ENCODE measurements at regions not wholly inside any gene's neighbourhood (a gene's known extent, or its start where the extent isn't known, plus 50 kb on each side); places are given as distances from the start of the nearest gene placed in this dataset.

DNA sequence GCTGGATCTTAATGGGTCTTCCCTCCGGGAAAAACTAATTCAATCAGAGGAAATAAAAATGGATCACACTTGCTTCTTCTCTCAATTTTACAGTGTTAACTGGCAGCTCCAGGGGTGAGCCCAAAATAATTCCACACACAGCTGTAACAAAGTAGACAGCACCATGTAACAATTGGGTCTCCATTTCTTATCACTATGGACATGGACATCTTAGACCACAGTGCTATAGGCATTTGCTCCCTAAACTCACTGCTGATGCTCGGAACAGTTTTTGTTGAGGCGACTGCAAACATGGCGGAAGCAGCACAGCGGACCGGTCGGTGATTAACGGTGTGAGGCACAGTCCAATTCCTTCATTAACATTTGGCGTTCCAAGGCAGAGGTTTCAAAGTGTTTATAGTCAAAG is 144.7 kb upstream of the NCK2 start:
- H3K9ac ChIP-seq (ENCODE audit: low read depth, low read length, poor library complexity, severe bottlenecking), result no peak overlapping the region
- H3K9me3 ChIP-seq (ENCODE audit: insufficient read depth, low read depth, low read length), result no peaks in the 10 kb centered on the region

DNA sequence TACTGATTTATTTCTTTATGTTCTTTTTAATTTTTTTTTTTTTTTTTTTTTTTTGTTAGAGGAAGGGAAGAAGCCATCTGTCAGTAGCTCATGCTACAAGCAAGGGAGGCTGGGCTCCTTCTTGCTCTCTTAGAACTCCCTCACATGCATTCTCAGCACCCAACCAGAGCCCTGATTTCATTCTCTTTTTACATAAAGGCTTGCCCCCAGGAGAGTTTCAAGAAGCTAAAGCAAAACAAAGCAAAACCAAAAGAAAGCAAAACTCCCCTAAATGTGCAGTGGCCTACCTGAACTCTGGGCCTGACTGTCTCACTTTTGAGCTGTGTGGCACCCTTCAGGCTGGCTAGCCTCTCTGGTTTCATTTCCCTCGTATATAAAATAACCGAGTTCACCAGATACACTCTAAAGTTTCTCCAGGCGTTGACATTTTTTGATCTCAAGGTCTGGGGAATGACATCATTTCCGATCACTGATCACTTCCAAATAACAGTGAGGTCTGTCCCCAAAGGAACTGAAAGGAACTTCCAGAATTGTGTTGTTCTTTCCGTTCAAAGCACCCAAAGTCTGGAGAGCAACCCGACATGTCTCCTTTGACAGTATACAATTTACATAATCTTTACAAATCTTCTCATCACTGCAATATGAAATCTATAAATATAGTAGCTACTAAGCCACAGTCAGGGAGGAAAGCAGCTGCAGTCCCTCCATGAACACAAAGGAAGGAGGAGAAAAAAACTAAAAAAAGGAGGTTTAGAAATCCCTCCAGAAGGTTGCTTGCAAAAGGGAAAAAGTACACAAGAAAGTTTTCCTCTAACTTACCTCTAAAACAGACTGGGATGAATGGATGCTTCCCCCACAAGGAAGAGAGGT is 145.6 kb upstream of the NCK2 start:
- H3K4me1 ChIP-seq (ENCODE audit: insufficient read depth, low read length, poor library complexity, severe bottlenecking), result no peaks in the 10 kb centered on the region
- no peak overlapping the region for H3K4me2 ChIP-seq (ENCODE audit: low read depth, low read length, poor library complexity, severe bottlenecking)
- H3K9ac ChIP-seq (ENCODE audit: low read depth, low read length, poor library complexity, severe bottlenecking), result no peak overlapping the region
- H3K9me3 ChIP-seq (ENCODE audit: insufficient read depth, low read depth, low read length), result no peaks in the 10 kb centered on the region
- H3F3A ChIP-seq (ENCODE audit: low read depth), result no peaks in the 10 kb centered on the region
- H3K36me3 ChIP-seq (ENCODE audit: insufficient read depth, low read length), result no peaks in the 10 kb centered on the region
- no peak overlapping the region for H2AFZ ChIP-seq (ENCODE audit: low read length)
- H3K27me3 ChIP-seq (ENCODE audit: insufficient read depth, low read length, poor library complexity, severe bottlenecking), result no peaks in the 10 kb centered on the region
- no peaks in the 10 kb centered on the region for H3K79me2 ChIP-seq (ENCODE audit: insufficient read depth, low read length)
- H4K20me1 ChIP-seq (ENCODE audit: insufficient read depth, low read length, poor library complexity, severe bottlenecking), result no peaks in the 10 kb centered on the region
- TF ChIP-seq EZH2phosphoT487 (IDR thresholded peaks at IDR 0.05; ENCODE audit: borderline replicate concordance), result no peak
- TF ChIP-seq, protein P1, sequence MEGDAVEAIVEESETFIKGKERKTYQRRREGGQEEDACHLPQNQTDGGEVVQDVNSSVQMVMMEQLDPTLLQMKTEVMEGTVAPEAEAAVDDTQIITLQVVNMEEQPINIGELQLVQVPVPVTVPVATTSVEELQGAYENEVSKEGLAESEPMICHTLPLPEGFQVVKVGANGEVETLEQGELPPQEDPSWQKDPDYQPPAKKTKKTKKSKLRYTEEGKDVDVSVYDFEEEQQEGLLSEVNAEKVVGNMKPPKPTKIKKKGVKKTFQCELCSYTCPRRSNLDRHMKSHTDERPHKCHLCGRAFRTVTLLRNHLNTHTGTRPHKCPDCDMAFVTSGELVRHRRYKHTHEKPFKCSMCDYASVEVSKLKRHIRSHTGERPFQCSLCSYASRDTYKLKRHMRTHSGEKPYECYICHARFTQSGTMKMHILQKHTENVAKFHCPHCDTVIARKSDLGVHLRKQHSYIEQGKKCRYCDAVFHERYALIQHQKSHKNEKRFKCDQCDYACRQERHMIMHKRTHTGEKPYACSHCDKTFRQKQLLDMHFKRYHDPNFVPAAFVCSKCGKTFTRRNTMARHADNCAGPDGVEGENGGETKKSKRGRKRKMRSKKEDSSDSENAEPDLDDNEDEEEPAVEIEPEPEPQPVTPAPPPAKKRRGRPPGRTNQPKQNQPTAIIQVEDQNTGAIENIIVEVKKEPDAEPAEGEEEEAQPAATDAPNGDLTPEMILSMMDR (conservative IDR thresholded peaks at IDR 0.05; ENCODE audit: low read length), result no peak
- no peaks in the 10 kb centered on the region for H3K9me2 ChIP-seq (replicated peaks; ENCODE audit: low read depth, low read length)
- no peak overlapping the region for H3K4me3 ChIP-seq (ENCODE audit: low read length, poor library complexity, severe bottlenecking)

More for the DNA sequence above, 144.7 kb upstream of the NCK2 start:
- Histone ChIP-seq H3F3A (ENCODE audit: low read depth) (no peaks in the 10 kb centered on the region), H3K4me2 (ENCODE audit: low read depth, low read length, poor library complexity, severe bottlenecking) (no peak overlapping the region), H3K9me2 (replicated peaks; ENCODE audit: low read depth, low read length) (no peaks in the 10 kb centered on the region), H3K27me3 (ENCODE audit: insufficient read depth, low read length, poor library complexity, severe bottlenecking) (no peaks in the 10 kb centered on the region), H3K36me3 (ENCODE audit: insufficient read depth, low read length) (no peaks in the 10 kb centered on the region), H3K79me2 (ENCODE audit: insufficient read depth, low read length) (no peaks in the 10 kb centered on the region), H4K20me1 (ENCODE audit: insufficient read depth, low read length, poor library complexity, severe bottlenecking) (no peaks in the 10 kb centered on the region), H3K4me3 (ENCODE audit: low read length, poor library complexity, severe bottlenecking) (no peak overlapping the region), H2AFZ (ENCODE audit: low read length) (no peak overlapping the region), H3K4me1 (ENCODE audit: insufficient read depth, low read length, poor library complexity, severe bottlenecking) (no peaks in the 10 kb centered on the region)
- TF ChIP-seq, protein P1 (conservative IDR thresholded peaks at IDR 0.05; ENCODE audit: low read length), result no peak
- no peak for TF ChIP-seq EZH2phosphoT487 (IDR thresholded peaks at IDR 0.05; ENCODE audit: borderline replicate concordance)

DNA sequence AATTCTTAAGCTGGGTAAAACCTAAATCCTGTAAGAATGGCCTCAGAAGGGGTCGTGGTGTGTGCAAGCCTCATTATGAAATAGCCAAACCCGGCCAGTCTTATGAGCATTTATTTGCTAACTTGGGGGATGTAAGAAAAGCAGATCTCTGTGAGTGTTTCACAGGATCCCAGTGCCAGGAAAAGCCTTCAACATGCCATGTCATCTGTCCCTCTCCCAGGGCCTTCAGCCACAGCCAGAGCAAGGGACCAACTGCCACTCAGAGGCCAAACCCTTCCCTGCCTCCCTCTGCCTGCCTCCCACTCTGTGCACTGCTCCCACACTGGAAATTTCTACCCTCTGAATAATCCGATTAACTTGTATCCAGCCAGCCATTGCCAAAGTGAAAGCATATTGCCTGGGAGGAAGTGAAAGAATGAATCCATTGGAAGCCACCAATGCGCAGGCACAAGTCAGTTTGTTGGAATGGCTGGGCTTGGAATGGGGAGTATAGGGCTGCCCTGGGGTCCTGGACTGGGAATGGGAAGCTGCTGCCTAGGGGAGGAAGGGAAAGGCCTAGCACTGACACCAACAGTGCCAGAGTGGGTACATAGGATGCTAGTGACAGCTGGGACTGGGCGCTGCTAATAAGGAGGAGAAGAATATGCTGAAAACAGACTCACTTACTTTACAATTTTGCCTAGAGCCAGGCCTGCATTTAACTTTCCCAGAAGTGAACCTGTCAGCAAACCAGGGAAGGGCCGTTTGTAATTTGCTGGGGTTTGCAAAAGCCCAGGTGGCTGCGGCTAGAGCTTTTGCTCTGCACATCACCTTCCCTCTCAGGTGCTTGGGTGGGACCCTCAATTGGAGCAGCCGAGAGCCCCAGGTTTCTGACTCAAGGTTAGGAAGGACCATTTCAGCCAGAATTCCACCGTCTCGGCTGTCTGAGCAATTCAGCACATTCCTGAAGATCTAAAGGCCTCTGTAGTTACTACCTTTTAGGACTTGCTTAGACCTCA is 146.6 kb upstream of the NCK2 start:
- no peak overlapping the region for H2AFZ ChIP-seq (ENCODE audit: low read length)
- TF ChIP-seq, protein P1 (conservative IDR thresholded peaks at IDR 0.05; ENCODE audit: low read length), result no peak
- no peak for TF ChIP-seq EZH2phosphoT487 (IDR thresholded peaks at IDR 0.05; ENCODE audit: borderline replicate concordance)
- no peaks in the 10 kb centered on the region for H3K9me2 ChIP-seq (replicated peaks; ENCODE audit: low read depth, low read length)
- no peaks in the 10 kb centered on the region for H4K20me1 ChIP-seq (ENCODE audit: insufficient read depth, low read length, poor library complexity, severe bottlenecking)
- no peaks in the 10 kb centered on the region for H3K36me3 ChIP-seq (ENCODE audit: insufficient read depth, low read length)
- no peaks in the 10 kb centered on the region for H3K27me3 ChIP-seq (ENCODE audit: insufficient read depth, low read length, poor library complexity, severe bottlenecking)
- H3K9me3 ChIP-seq (ENCODE audit: insufficient read depth, low read depth, low read length), result no peaks in the 10 kb centered on the region
- H3K4me3 ChIP-seq (ENCODE audit: low read length, poor library complexity, severe bottlenecking), result no peak overlapping the region
- no peak overlapping the region for H3K4me2 ChIP-seq (ENCODE audit: low read depth, low read length, poor library complexity, severe bottlenecking)
- H3K9ac ChIP-seq (ENCODE audit: low read depth, low read length, poor library complexity, severe bottlenecking), result no peak overlapping the region
- H3K79me2 ChIP-seq (ENCODE audit: insufficient read depth, low read length), result no peaks in the 10 kb centered on the region
- no peaks in the 10 kb centered on the region for H3K4me1 ChIP-seq (ENCODE audit: insufficient read depth, low read length, poor library complexity, severe bottlenecking)
- no peaks in the 10 kb centered on the region for H3F3A ChIP-seq (ENCODE audit: low read depth)
